Transverse colon (tissue), 4 donors: ENCODE measurements at regions not wholly inside any gene's neighbourhood (a gene's known extent, or its start where the extent isn't known, plus 50 kb on each side); places are given as distances from the start of the nearest gene placed in this dataset.
"Not testable (repeated sequence)": the region's sequence is repeated elsewhere in the genome, so short reads cannot be mapped to it uniquely, and the experiment has no call there.

Experiments used
- DNase-seq: peaks from one replicate; pipeline ENCODE4 v3.0.0-alpha.2; 2019
- H3K27ac ChIP-seq, 4 donors: fragments of 200-600 bp; sonication (generic); 2 replicates each; pipeline ENCODE4 v1.5.1; 2016 to 2018; ENCODE audit warnings: inconsistent platforms in 4 of 4
- H3K27me3 ChIP-seq: fragments of 200-600 bp; sonication (generic); 2 replicates; pipeline ENCODE4 v1.5.1; 2017; ENCODE audit warnings: inconsistent platforms
- H3K36me3 ChIP-seq, 4 donors: fragments of 200-600 bp; sonication (generic); 2 replicates each; pipeline ENCODE4 v1.5.1; 2017 to 2019; ENCODE audit warnings: inconsistent platforms in 4 of 4
- H3K4me1 ChIP-seq, 4 donors: fragments of 200-600 bp; sonication (generic); 2 replicates each; pipeline ENCODE4 v1.5.1; 2017 to 2020; ENCODE audit warnings: inconsistent platforms in 4 of 4
- H3K4me3 ChIP-seq, 4 donors: fragments of 200-600 bp; sonication (generic); 1 replicate in 1 of 4; 2 replicates in 3 of 4; pipeline versions ENCODE4 v1.5.1 to v1.6.1; 2017 to 2019; ENCODE audit warnings: inconsistent platforms in 4 of 4
- H3K9me3 ChIP-seq, 2 donors: fragments of 200-600 bp; sonication (generic); 2 replicates each; pipeline ENCODE4 v1.5.1; 2017 to 2019; ENCODE audit warnings: inconsistent platforms in 2 of 2
- EP300 ChIP-seq: sonication (generic); formaldehyde crosslinking; IDR thresholded peaks from one replicate; pipeline ENCODE4 v1.6.1; 2017; ENCODE audit warnings: antibody characterized with exemption, low read depth
- POLR2A ChIP-seq: fragments of 450-650 bp; IDR thresholded peaks from one replicate; pipeline ENCODE4 v1.6.1; 2016; ENCODE audit warnings: antibody characterized with exemption, mild to moderate bottlenecking, moderate library complexity
- POLR2AphosphoS5 ChIP-seq, 3 donors: sonication (generic); formaldehyde crosslinking; IDR thresholded peaks; one replicate each; pipeline ENCODE4 v1.6.1; 2016; ENCODE audit warnings: antibody characterized with exemption in 3 of 3
- WGBS, 2 donors: methylation state at CpG; one replicate each; pipeline ENCODE4 v1.1.5; 2018; ENCODE audit warnings: low coverage in 1 of 2; 5-methylcytosine and 5-hydroxymethylcytosine counted together
- in situ Hi-C, 4 donors: fragments of 200-750 bp; cut with MboI; loops; one replicate each; pipeline versions ENCODE4 v1.15.0 to v1.15.1; 2017; ENCODE audit warnings: low sequenced_read_pairs in 3 of 4, low pct_ligation_motif_present in 1 of 4, low pct_unique_long_range_greater_than_20kb in 1 of 4
- intact Hi-C: fragments of 100-400 bp; cut with DNase I; formaldehyde crosslinking; loops from one replicate; pipeline ENCODE4 v1.15.1; 2023; ENCODE audit warnings: low total_unique reads
- TF ChIP-seq, protein P1 (sequence below), 5 experiments: fragments of 200-600 bp in 3 of 5; fragments of 450-650 bp in 2 of 5; sonication (generic) in 3 of 5; IDR thresholded peaks; 1 replicate in 2 of 5; 2 replicates in 3 of 5; pipeline ENCODE4 v1.5.1; 2016 to 2017; ENCODE audit warnings: antibody characterized with exemption in 5 of 5, inconsistent platforms in 3 of 5, mild to moderate bottlenecking in 2 of 5, moderate library complexity in 1 of 5

DNA sequence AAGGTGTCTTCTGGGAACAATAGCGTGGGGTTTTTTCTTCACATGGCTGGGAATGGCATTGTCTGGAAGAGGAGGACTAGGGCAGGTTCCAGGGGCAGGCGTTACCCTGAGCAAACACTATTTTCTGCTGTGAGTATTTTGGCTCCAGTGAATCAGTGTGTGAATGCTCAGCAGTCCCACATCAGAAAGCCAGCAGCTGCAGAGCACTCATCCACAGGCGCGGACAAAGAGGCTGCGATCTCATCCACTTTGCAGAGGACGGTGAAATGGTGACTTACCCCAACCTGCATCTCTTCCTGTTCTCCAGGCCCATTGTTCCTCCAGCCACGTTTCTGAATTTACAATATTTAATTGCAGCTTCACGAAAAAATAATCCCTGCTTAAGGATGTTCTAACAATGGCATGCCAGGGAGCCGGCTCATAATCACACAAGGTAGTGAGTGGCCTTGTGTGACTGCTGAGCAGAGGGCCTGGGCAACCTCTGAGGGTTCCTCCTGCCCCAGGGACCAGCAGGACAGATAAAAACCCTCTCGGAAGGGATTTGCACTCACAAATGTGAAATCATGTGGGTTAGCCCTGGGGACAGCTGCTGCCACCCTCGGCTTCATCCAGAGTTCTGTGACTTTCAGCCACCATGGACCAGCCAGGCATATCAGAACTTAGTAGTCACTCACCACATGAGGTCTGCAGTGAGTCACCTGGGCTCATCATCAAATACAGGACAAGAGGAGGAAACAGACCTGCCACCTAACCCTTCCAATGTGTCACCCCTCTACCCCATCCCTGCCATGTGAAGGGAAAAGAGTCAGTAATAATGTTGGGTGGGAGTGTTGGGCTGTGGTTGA is 65.0 kb upstream of the EN2 start:
- 69% methylated on average over 11 of the region's 11 CpGs; no CpG with 5 or more reads in 1 of the 2 donors for WGBS, 2 donors
- Histone ChIP-seq H3K4me1 (no peaks in the 10 kb centered on the region), H3K27ac (no peak overlapping the region), H3K36me3 (no peaks in the 10 kb centered on the region), H3K27me3 (peaks cover 46% of the 10 kb centered on the region), H3K9me3 (no peaks in the 10 kb centered on the region), H3K4me3 (no peak overlapping the region)
- no peak for DNase-seq
- intact Hi-C loops (no loop called here), in situ Hi-C loops (loop anchor here in 3 of 4 donors (25.0 kb wide), 1 partner anchor 369 kb away; no protein-coding TSS in a partner anchor)
- TF ChIP-seq POLR2AphosphoS5 (IDR thresholded peaks at IDR 0.05), result no peak

DNA sequence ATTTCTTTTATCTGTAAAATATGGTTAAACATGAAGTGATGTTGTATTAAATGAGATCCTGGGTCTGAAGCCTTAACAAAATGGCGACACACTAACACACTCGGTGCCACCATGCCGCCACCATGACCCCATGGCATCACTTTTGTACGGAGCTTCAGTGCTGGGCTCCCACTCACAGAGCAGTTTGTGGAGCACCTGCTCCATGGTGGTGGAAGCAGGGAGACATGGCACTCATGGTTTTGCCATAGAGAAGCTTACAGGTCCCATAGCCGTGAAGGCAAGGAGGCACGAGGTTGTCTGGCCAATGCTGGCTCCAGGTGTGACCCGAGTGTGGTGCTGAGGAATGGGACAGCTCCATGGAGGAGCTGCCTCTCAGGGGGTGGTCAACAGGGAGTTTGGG is 63.5 kb upstream of the EN2 start:
- intact Hi-C loops (no loop called here), in situ Hi-C loops (loop anchor here in 3 of 4 donors (25.0 kb wide), 1 partner anchor 368 kb away; no protein-coding TSS in a partner anchor)
- WGBS, 2 donors, result 91% methylated on average over 7 of the region's 7 CpGs; no CpG with 5 or more reads in 1 of the 2 donors
- no peaks in the 10 kb centered on the region for H3K9me3 ChIP-seq
- H3K27me3 ChIP-seq, result peaks cover 35% of the 10 kb centered on the region
- no peak for TF ChIP-seq POLR2AphosphoS5 (IDR thresholded peaks at IDR 0.05)
- TF ChIP-seq, protein P1, sequence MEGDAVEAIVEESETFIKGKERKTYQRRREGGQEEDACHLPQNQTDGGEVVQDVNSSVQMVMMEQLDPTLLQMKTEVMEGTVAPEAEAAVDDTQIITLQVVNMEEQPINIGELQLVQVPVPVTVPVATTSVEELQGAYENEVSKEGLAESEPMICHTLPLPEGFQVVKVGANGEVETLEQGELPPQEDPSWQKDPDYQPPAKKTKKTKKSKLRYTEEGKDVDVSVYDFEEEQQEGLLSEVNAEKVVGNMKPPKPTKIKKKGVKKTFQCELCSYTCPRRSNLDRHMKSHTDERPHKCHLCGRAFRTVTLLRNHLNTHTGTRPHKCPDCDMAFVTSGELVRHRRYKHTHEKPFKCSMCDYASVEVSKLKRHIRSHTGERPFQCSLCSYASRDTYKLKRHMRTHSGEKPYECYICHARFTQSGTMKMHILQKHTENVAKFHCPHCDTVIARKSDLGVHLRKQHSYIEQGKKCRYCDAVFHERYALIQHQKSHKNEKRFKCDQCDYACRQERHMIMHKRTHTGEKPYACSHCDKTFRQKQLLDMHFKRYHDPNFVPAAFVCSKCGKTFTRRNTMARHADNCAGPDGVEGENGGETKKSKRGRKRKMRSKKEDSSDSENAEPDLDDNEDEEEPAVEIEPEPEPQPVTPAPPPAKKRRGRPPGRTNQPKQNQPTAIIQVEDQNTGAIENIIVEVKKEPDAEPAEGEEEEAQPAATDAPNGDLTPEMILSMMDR (IDR thresholded peaks at IDR 0.05), result no peak
- TF ChIP-seq POLR2A, result no peak
- no peak for TF ChIP-seq EP300
- H3K27ac ChIP-seq, result no peak overlapping the region
- no peaks in the 10 kb centered on the region for H3K36me3 ChIP-seq
- no peak for DNase-seq
- no peak overlapping the region for H3K4me3 ChIP-seq
- no peaks in the 10 kb centered on the region for H3K4me1 ChIP-seq

DNA sequence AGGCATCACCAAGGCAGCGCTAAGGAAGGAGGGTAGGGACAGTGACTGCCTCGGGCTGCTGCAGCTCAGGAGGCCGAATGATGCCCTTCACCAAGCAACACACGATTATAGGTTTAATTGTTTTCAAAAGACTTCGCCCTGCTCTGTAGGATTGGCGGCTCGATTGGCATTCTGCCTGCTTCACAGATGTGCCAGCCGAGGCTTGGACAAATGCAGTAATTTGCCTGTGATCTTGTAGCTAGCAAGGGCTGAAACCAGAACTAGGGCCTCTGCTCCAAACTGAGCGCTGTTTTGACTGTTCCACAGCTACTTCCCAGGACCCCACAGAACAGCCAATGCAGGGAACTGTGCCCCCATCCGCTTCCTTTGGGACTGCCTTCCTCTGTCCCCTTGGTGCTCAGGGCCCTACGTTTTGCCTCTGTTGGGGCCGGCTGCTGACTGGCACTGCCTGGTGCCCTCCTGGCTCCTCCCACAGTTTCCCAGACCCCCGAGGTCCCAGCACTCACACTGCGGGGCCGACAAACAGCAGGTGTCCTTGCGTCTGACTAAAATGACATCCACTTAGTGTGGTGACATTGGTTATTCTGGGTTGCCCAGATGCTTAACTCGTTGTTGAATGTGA is 62.6 kb upstream of the EN2 start:
- TF ChIP-seq POLR2A (no peak), POLR2AphosphoS5 (IDR thresholded peaks at IDR 0.05) (no peak), EP300 (no peak)
- TF ChIP-seq, protein P1 (IDR thresholded peaks at IDR 0.05), result no peak
- no peak for DNase-seq
- intact Hi-C loops, result no loop called here

DNA sequence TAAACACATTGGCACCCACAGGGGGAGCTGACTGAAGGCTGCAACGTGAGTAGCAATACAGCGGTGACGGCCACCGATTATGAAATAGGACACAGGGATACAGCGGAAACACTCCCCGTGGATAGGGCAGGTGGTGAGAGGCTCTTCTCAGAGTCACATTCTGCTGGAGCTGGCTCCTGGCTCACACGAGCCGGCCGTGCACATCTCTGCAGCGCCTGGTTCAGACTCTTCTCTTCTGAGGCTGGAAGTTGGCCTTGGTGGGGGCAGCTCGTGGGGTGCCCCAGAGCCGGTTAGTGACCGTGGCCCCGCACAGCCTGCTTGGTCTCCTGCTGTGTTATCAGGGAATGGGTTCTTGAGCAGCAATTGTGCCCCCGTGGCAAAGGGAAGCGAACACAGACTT is 61.3 kb upstream of the EN2 start:
- no peaks in the 10 kb centered on the region for H3K4me1 ChIP-seq
- H3K4me3 ChIP-seq, result no peak overlapping the region
- H3K36me3 ChIP-seq, result no peaks in the 10 kb centered on the region
- DNase-seq, result no peak
- no peaks in the 10 kb centered on the region for H3K9me3 ChIP-seq
- intact Hi-C loops, result no loop called here
- TF ChIP-seq POLR2A, result no peak
- TF ChIP-seq, protein P1 (IDR thresholded peaks at IDR 0.05), result no peak
- TF ChIP-seq POLR2AphosphoS5 (IDR thresholded peaks at IDR 0.05), result no peak
- TF ChIP-seq EP300, result no peak
- in situ Hi-C loops, result loop anchor here in 3 of 4 donors (25.0 kb wide), 1 partner anchor 366 kb away; no protein-coding TSS in a partner anchor
- no peak overlapping the region for H3K27ac ChIP-seq
- H3K27me3 ChIP-seq, result peaks cover 25% of the 10 kb centered on the region
- 73 to 83% methylated on average over 6 to 16 of the region's 16 CpGs for WGBS, 2 donors

More for the DNA sequence above, 62.6 kb upstream of the EN2 start:
- Histone ChIP-seq H3K27me3 (peaks cover 29% of the 10 kb centered on the region), H3K9me3 (no peaks in the 10 kb centered on the region), H3K27ac (no peak overlapping the region), H3K4me3 (no peak overlapping the region), H3K4me1 (no peaks in the 10 kb centered on the region), H3K36me3 (no peaks in the 10 kb centered on the region)
- in situ Hi-C loops, result loop anchor here in 3 of 4 donors (25.0 kb wide), 1 partner anchor 367 kb away; no protein-coding TSS in a partner anchor
- 60 to 80% methylated on average over 1 to 17 of the region's 17 CpGs for WGBS, 2 donors

DNA sequence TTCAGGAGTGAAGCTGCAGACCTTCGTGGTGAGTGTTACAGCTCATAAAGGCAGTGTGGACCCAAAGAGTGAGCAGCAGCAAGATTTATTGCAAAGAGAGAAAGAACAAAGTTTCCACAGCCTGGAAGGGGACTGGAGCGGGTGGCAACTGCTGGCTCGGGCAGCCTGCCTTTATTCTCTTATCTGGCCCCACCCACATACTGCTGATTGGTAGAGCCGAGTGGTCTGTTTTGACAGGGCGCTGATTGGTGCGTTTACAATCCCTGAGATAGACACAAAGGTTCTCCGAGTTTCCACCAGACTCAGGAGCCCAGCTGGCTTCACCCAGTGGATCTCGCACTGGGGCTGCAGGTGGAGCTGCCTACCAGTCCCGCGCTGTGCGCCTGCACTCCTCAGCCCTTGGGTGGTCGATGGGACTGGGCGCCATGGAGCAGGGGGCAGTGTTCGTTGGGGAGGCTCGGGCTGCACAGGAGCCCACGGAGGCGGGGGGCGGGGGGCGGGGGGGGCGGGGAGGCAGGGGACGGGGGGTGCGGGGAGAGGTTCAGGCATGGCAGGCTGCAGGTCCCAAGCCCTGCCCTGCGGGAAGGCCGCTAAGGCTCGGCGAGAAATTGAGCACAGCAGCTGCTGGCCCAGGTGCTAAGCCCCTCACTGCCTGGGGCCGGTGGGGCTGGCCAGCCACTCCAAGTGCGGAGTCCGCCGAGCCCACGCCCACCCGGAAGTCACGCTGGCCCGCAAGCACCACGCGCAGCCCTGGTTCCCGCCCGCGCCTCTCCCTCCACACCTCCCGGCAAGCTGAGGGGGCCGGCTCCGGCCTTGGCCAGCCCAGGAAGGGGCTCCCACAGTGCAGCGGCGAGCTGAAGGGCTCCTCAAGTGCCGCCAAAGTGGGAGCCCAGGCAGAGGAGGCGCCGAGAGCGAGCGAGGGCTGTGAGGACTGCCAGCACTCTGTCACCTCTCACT is 59.9 kb upstream of the EN2 start:
- intact Hi-C loops, H3K27ac ChIP-seq, DNase-seq, H3K36me3 ChIP-seq, H3K9me3 ChIP-seq, H3K4me1 ChIP-seq, H3K4me3 ChIP-seq: not testable (repeated sequence)
- 86% methylated on average over 41 of the region's 49 CpGs; no CpG with 5 or more reads in 1 of the 2 donors for WGBS, 2 donors
- in situ Hi-C loops, result loop anchor here in 3 of 4 donors (25.0 kb wide), 1 partner anchor 364 kb away; no protein-coding TSS in a partner anchor
- H3K27me3 ChIP-seq, result peaks cover 27% of the 10 kb centered on the region
